ENCODE measurements at regions not wholly inside any gene's neighbourhood (a gene's known extent, or its start where the extent isn't known, plus 50 kb on each side); places are given as distances from the start of the nearest gene placed in this dataset.

- TF ChIP-seq ZNF425 (CRISPR knock-in tag; conservative IDR thresholded peaks at IDR 0.05): no peak
Measured at GRCh38 chr9:18314316-18314715, 159.6 kb upstream of the ADAMTSL1 start (continued).

GRCh38 chr9:18317896-18318295 lies 156.1 kb upstream of the ADAMTSL1 start:
- POLR2A ChIA-PET: no interaction called here
- CTCF ChIA-PET: no interaction called here

More at GRCh38 chr9:18317896-18318295, 156.1 kb upstream of the ADAMTSL1 start:
- DNase-seq (ENCODE audit: low spot score): no peak
- ATAC-seq: no peak
- H3K4me3 Mint-ChIP-seq: no peak overlapping the region
- TF ChIP-seq ZNF423 (CRISPR knock-in tag; IDR thresholded peaks at IDR 0.05) (no peak), E2F4 (CRISPR knock-in tag; IDR thresholded peaks at IDR 0.05; ENCODE audit: borderline replicate concordance, low read depth) (no peak), ATF1 (CRISPR knock-in tag; IDR thresholded peaks at IDR 0.05) (no peak), ZSCAN18 (CRISPR knock-in tag; IDR thresholded peaks at IDR 0.05) (no peak), TEAD1 (CRISPR knock-in tag; IDR thresholded peaks at IDR 0.05) (no peak), SP1 (CRISPR knock-in tag; conservative IDR thresholded peaks at IDR 0.05) (no peak), NFATC4 (CRISPR knock-in tag; IDR thresholded peaks at IDR 0.05) (no peak), E2F5 (CRISPR knock-in tag; IDR thresholded peaks at IDR 0.05) (no peak), TEAD4 (CRISPR knock-in tag; IDR thresholded peaks at IDR 0.05) (no peak), CTCF (IDR thresholded peaks at IDR 0.05) (no peak), ZNF532 (CRISPR knock-in tag; IDR thresholded peaks at IDR 0.05; ENCODE audit: borderline replicate concordance) (no peak), GRHL2 (CRISPR knock-in tag; IDR thresholded peaks at IDR 0.05; ENCODE audit: insufficient replicate concordance, severe bottlenecking) (no peak), ERG (CRISPR knock-in tag; IDR thresholded peaks at IDR 0.05) (no peak), ZMAT4 (CRISPR knock-in tag; IDR thresholded peaks at IDR 0.05) (no peak), ETV6 (CRISPR knock-in tag; IDR thresholded peaks at IDR 0.05) (no peak)
- no peaks in the 10 kb centered on the region for H3K4me1 Mint-ChIP-seq
- no peak overlapping the region for H3K27ac Mint-ChIP-seq
- no peaks in the 10 kb centered on the region for H3K27me3 Mint-ChIP-seq (ENCODE audit: low read depth)
- H3K36me3 Mint-ChIP-seq: peaks cover 27% of the 10 kb centered on the region
- H3K9me3 Mint-ChIP-seq: peaks cover 32% of the 10 kb centered on the region

Measured in WTC11 (cell line).